ENCODE measurements at regions not wholly inside any gene's neighbourhood (a gene's known extent, or its start where the extent isn't known, plus 50 kb on each side); places are given as distances from the start of the nearest gene placed in this dataset.

DNA sequence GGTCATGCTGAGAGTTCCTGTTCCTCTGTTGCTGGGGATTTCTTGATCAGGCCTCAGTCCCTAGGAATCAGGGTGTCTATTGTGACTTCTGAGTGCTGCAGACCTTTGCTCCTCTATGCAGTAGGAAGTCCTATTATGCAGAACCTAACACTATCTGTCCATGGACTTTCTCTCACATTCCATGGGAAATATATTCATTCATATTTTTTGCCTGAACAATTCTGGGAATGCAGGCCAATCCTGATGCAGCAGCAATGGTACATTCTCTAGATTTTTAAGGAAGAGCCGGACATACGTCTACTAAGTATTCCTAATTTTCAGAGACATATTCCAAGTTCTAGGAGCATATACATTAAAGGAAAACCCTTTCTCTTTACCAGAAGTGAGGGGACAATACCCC, 61.1 kb upstream of the C1orf87 start:
- TF ChIP-seq, protein P1, sequence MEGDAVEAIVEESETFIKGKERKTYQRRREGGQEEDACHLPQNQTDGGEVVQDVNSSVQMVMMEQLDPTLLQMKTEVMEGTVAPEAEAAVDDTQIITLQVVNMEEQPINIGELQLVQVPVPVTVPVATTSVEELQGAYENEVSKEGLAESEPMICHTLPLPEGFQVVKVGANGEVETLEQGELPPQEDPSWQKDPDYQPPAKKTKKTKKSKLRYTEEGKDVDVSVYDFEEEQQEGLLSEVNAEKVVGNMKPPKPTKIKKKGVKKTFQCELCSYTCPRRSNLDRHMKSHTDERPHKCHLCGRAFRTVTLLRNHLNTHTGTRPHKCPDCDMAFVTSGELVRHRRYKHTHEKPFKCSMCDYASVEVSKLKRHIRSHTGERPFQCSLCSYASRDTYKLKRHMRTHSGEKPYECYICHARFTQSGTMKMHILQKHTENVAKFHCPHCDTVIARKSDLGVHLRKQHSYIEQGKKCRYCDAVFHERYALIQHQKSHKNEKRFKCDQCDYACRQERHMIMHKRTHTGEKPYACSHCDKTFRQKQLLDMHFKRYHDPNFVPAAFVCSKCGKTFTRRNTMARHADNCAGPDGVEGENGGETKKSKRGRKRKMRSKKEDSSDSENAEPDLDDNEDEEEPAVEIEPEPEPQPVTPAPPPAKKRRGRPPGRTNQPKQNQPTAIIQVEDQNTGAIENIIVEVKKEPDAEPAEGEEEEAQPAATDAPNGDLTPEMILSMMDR (IDR thresholded peaks at IDR 0.05) = no peak
- TF ChIP-seq ZFX (IDR thresholded peaks at IDR 0.05; ENCODE audit: borderline replicate concordance) = no peak
